Hepatic stellate cell (primary cell): ENCODE measurements at regions not wholly inside any gene's neighbourhood (a gene's known extent, or its start where the extent isn't known, plus 50 kb on each side); places are given as distances from the start of the nearest gene placed in this dataset.
"Not testable (repeated sequence)": the region's sequence is repeated elsewhere in the genome, so short reads cannot be mapped to it uniquely, and the experiment has no call there.

Experiments
- DNase-seq: peaks from one replicate; pipeline ENCODE4 v3.0.0; 2011; ENCODE audit warnings: low spot score

DNA sequence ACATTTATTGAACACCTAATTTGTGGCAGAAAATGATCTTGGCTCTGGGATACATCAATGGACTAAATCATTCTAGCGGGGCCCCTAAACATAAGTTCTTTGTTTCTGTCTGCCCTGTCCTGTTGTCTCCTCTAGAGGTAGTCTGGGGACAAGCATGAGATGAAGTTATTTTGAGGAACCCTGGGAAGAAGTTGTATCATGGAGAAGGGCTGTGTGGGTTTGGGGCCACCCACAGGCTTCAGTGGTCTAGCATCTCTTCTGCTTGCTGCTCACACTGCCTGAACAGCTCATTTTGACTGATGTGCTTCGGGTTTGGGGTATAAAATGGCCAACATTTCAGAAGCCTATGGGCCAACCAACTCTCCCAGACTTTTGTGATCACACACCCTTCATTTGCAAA, 50.3 kb upstream of the OSBPL11 start:
- DNase-seq = no peak

DNA sequence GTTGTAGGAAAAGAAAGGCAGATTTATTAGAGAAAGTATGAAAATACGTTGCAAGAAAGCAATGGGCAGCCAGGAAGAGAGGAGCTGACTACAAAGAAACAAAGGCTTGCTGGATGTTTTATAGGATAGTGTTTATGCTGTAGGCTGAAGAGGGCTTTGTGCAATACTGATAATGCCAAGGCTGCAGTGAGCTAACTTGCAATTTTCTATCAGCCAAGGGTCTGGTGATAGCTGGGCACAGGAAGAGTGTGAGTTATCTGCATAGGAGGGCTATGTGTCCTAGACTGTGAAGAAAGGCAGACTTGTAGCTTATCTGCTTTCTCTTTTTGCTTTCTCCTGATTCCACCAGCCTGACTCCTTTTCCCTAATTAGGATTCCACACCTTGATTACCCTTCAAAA, 51.3 kb upstream of the OSBPL11 start:
- DNase-seq = no peak

DNA sequence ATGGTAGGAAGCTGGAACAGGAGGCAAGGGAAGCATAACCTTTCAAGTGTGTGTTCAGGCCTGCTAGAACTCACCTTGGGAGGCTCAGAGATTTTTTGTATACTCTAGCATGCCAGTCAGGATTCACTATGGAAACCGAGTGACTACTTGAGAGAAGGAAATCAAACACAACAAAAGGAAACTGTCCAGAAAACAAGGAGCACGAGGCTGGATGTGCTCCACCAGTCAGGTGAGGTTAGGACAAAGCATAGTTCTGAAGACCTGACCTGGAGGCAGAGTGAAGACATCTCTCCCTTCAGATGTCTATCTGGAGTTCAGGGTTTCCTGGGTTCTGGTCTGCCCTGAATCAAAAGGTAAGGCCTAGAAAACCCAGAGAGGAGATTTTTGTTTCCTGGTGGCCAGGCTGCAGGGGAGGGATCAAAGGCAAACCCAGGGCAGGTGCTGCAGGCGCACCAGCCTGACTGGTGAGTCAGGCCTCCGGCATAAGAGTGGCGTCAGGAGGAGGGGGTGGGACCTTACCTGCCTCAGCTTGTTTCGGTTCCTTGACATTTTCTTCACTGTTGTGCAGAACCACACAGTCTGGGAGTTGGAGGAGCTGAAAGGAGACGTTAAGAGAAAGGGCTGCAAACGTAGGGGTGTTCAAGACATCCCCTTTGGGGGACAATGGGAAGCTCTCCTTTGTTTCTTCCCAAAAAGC, 52.2 kb upstream of the OSBPL11 start:
- DNase-seq = no peak

DNA sequence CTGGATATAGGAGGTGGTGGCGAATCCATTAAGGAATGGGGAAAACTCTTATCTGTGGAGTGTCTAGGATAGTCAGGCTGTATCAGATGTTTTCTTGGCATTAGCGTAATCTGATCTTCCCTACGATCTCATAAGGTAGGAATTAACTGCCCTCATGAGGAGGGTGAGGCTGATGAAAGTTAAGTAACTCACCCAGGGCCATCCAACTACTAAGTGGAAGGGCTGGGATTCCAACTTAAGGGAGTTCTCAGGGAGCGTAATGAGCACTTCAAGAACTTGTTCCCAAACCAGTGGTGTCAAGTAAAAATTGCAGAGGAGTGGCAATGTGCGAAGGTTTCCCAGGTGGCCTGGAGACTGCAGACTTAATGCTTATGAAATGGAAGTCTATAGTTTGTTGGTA, 55.9 kb upstream of the OSBPL11 start:
- DNase-seq = no peak

DNA sequence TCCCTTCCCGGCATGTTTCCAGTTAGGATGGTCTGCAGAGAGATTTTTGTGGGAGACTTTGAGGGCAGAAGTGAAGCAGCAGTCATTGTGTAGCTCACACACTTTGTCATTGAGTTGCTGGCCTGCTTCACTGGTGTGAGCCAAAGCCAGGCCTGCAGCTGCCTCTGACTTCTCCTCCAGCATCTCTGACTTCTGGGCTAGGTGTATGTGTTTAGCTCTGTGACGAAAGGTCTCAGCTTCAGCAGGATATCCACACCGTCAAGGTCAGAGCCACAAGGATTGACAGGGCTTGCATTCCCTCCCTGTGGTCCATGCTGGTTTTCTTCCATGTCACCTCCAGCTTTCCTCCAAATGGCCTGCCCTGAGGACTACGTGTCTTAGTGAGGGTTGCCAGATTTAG, 57.1 kb upstream of the OSBPL11 start:
- no peak for DNase-seq

DNA sequence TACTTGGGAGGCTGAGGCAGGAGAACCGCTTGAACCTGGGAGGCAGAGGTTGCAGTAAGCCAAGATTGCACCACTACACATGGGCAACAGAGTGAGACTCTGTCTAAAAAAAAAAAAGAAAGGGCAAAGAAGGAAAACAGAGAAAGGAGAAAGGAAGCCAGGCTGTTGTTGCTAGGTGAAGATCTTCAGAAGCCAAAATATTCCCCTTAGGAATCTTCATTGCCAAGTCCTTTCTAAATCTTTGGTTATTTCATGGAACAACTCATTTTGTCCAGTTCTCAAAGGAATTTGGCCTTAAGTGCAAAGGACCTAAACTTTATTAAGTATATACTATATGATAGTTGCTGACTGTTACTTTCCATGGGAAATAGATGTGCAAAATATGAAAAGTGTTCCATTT, 59.2 kb upstream of the OSBPL11 start:
- no peak for DNase-seq

DNA sequence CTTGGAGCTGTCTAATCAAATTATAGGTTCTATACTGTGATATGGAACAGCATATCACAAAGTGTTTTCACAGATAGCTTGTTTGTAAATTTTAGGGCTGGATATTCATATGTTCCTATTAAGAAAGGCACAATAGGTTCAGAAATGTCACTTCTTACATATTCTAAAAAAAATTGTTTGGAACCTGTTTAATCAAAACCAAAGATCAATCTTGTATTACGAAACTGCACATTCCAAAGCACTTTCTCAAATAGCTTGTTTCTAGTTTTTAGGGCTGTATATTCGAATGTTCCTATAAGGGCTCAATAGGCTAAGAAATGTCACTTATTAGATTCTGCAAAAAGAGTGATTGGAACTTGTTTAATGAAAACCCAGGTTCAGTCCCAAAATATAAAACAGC, 67.4 kb upstream of the OSBPL11 start:
- DNase-seq = no peak

DNA sequence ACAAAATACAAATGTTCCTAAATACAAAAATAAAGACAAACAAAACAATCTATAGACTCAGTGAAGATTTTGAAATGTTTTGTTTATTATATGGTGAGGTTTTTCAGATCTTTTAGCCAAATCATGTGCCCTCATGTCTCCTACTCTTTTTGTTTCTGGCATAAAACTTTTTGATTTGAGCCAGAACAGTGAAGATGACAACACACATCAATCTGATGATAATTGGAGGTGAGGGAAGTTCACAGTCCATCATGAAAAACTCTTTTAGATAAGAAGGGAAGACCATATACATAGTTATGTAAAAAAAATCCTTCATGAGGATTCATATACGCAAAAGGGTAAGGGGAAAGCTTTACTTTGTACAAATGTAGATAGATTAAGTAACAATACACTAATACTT, 75.1 kb upstream of the OSBPL11 start:
- no peak for DNase-seq

DNA sequence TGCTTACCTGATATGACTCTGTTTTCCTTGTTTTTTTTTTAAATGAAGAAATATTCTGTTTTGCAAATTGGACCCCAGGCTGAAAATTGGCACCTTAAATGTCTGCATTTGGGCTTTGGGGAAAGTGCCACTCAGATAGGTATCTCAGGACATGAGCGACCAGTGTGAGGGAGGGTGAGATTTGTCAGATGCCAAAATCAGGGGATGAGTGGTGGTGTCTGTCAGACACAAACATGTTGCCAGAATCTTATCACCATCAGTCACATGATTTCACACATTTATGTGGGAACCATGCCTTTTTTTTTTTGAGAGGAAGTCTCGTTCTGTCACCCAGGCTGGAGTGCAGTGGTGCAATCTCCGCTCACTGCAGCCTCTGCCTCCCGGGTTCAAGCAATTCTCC, 75.6 kb upstream of the OSBPL11 start:
- no peak for DNase-seq

DNA sequence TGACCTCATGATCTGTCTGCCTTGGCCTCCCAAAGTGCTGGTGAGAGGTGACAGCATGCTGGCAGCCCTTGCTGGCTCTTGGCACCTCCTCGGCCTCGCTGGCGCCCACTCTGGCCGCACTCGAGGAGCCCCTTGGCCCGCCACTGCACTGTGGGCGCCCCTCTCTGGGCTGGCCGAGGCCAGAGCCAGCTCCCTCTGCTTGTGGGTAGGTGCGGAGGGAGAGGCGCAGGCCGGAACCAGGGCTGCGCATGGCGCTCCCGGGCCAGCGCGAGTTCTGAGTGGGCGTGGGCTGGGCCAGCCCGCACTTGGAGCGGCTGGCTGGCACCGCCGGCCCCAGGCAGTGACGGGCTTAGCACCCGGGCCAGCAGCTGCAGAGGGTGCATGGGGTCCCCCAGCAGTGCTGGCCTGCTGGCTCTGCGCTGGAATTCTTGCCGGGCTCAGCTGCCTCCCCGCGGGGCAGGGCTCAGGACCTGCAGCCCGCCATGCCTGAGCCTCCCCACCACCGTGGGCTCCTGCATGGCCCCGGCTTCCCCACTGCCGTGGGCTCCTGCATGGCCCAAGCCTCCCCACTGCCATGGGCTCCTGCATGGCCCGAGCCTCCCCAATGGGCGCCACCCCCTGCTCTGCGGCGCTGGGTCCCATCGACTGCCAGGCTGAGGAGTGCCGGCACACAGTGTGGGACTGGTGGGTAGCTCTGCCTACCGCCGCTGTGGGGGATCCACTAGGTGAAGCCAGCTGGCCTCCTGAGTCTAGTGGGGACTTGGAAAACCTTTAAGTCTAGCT, 76.4 kb upstream of the OSBPL11 start:
- DNase-seq = no peak

DNA sequence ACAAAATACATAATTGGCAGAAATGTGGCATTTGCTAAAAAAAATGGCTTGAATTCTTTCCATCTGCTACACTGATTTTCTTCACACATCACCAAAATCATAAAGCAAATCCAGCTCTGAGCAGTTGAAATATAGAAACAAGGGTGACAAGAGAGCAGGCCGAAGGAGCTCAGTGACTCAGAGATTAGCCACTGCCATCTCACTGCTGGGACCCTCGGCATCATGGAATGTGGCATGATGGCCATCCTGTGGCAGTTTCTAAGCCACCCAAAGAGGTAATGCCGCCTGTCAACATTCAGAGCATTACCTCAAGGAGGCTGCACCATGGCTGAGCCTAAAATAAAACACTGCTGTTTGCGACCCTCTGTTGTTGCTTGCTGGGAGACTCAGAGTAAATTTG, 80.5 kb upstream of the OSBPL11 start:
- no peak for DNase-seq

DNA sequence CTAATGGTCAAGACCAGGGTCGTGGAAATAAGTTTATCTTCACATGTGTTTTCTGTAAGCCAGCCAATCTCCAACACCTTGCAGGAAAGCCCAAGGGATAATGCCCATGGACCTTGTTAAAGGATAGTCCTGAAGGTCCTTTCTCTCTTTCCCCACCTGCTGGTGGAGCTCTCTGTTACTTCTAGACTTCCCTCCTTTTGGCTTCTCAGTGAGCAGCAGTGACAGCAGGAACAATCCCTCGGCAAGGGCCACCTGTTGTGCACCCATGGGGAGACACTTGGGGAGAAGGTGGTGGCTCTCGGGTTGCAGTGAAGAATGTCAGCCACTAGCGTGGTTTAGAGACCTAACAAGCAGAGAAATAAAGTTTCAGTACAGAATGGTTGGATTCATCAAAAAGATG, 84.0 kb upstream of the OSBPL11 start:
- no peak for DNase-seq

DNA sequence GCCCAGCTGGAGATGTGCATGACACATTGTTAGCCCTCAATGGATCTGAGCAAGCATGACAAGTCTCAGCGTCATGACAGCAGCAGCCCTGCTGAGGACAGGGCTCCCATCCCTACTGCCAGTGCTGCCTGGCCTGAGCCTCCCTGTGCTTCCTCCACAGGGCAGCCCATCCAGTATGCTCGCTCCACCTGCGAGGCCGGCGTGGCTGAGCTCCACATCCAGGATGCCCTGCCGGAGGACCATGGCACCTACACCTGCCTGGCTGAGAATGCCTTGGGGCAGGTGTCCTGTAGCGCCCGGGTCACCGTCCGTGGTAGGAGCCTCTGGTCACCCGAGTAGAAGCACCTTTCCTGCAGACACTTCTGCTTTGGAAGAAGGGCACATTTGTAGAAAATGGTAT, 85.8 kb upstream of the OSBPL11 start:
- no peak for DNase-seq

DNA sequence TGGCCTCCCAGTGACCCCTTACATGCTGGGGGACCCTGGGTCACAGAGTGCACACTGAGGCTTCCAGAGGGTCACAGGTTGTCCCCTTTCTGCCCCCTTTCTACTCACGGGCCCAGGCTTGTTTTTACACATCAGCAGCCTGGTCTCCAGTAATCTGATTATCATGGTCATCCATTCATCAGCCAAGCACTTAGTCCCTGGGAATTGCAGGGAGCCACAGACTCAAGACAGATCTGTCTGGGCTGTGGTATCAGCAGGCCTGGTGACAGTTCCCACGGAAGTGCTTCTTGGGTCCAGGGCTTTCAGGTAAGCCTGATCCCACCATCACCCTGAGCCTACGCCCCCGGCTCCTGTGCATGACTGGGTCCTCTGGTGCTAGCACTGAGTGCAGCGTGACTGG, 86.6 kb upstream of the OSBPL11 start:
- not testable (repeated sequence) for DNase-seq

DNA sequence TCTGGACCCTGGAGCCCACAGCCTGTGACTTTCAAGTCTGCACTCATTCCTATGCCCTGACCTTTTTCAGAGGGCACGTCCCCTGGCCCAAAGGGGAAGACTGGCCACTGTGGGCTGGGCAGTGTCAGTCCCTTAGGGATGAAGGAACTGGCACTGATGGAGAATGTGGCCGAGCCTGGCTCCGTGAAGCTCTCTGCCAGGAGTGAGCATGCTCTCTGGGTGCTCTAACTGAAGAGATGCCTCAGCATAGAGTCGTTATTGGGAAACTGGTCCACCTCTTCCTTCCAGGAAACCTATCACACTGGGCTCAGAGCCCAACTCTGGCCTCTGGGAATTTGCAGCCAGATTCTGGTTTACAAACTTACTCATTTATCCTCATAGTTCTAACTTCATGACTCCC, 87.3 kb upstream of the OSBPL11 start:
- DNase-seq = not testable (repeated sequence)

DNA sequence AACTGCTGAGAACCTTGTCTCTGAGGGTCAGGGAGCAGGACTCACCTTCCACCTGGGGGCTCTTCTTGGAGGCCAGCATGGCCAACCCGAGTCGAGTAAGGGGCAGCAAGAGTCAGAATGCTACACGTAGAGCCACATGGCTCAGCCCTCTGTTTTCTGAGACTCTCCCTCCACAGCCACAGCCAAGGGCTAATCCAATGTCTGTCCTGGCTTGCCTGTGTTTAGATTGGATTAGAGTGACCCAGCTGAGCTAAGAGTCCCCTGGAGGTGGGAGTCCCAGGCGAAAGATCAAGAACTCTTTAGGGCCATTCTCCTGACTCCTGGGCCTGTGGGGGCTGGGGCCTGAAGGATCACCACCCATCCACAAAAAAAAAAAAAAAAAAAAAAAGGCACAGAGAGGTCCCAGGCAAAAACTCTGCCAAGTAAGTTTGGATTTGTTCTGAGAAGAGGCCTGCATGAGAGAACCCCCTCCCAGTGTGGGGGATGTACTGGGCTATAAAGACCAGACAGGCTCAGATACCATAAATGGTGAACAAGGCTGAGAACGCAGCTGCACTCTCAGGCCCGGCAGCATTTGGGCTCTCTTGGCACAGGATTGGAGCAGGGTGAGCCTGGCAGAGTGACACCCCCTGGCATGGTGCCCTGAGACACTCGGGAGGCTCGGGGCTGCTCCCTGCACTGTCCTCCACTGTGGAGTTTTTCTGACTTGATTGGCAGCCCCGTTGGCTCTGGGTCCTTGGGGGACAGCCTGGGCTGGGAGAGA, 88.0 kb upstream of the OSBPL11 start:
- no peak for DNase-seq

DNA sequence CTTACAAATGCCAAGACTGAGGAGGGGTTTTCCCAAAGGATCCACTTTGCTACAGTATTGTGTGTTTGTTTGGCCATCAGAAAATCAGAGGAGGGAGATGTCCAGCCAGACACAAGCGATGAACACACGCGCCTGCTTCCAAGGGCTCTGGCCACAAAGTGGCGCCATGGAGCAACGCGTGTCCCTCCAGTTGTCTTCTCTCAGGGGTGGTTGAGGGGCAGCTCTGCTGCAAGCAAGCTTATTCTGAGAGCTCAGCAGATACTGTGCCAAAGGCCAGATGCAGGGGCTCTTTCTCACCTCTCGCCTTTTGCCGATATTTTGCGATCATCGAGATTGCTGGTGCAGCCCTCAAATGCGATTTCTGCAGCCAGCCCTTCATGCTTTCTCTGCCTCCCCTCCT, 88.9 kb upstream of the OSBPL11 start:
- no peak for DNase-seq

DNA sequence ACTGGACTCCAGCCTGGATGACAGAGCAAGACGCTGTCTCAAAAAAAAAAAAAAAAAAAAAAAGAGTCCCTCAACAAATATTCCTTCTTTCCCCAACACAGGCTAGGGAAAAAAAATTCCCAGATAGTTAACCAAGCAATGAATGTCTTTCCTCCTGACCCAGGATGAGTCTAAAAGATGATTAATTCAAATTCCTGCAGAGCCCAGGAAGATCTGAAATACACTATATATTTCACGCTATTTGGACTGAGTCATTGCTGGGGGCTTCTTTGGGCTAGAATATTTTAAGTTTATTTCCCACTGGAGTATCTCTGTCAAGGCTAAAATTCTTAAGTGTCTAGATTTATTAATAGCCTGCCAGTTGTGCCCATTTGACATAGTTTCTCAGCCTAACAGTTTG, 90.4 kb upstream of the OSBPL11 start:
- DNase-seq = not testable (repeated sequence)

DNA sequence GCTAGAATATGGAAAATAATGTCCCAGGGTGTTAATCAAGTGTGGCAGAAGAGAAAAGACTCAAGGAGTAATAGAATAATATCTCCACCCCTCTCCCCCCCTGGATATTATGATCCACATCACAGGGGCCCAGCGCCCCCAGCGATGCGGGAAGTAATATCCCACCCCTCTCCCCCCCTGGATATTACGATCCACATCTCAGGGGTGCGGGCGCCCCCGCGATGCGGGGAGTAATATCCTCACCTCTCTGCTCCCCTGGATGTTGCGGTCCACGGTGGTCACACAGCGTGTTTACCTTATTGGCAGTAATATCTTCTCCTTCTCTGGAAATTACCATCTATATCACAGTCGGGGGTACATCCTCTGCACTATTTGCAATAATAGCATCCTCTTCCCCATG, 97.1 kb upstream of the OSBPL11 start:
- DNase-seq = no peak

DNA sequence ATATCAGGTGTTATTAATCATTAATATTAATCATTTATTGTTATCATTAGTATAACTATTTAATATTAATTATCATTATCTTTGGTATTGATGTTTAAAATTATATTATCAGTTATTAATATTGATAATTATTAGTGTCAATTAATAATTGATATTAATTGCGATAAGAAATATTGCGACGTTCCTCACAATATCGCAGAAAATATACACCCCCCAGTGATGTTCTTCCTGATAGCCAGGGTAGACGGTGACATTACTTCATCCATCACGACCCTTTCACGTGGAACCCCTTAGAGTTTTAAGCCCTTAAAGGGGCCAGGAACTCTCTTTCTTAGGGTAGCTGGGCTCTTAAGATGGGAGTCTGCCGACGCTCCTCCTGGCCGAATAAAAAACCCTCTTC, 98.6 kb upstream of the OSBPL11 start:
- DNase-seq = no peak

DNA sequence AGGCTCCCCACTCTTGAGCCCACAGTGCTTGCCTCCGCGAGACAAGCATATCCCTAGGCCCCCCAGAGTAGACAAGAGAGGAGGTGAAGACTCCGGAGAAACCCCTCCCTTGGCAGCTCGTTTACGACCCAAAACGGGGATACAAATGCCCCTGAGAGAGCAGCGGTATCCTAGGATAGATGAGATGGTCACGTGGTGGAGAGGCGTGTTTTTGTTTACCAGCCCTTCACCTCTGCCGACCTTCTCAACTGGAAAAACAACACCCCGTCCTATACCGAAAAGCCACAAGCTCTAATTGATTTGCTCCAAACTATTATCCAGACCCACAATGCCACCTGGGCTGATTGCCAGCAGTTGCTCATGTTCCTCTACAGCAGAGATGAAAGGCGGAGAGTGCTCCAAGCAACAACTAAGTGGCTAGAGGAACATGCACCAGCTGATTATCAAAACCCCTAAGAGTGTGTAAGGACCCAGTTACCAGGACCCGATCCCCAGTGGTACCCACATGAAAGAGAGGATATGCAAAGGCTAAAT, 99.5 kb upstream of the OSBPL11 start:
- DNase-seq = no peak

DNA sequence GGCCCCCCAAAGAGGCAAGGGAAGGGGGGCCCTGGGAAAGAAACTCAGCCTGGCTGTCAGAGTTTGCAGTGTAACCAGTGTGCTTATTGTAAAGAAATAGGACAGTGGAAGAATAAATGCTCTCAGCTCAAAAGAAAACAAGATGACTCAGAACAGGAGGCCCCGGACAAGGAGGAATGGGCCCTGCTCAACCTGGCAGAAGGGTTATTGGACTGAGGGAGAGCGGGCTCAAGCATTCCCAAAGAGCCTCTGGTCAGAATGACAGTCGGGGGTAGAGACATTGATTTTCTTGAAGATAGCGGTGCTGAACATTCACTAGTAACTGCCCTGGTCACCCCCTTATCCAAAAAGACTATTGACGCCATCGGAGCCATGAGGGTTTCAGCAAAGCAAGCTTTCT, 100.4 kb upstream of the OSBPL11 start:
- no peak for DNase-seq

DNA sequence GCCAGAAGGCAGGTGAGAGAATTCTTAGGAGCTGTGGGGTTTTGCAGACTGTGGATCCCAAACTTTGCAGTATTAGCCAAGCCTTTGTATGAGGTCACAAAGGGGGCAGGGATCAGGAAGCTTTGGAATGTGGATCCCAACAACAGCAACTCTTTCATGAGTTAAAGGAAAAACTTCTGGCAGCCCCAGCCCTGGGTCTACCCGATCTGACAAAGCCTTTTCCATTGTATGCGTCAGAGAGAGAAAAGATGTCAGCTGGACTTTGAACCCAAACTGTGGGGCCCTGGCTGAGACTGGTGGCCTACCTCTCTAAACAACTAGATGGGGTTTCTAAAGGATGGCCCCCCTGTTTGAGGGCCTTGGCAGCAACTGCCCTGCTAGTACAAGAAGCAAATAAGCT, 101.8 kb upstream of the OSBPL11 start:
- DNase-seq = not testable (repeated sequence)
